ENCODE measurements at regions not wholly inside any gene's neighbourhood (a gene's known extent, or its start where the extent isn't known, plus 50 kb on each side); places are given as distances from the start of the nearest gene placed in this dataset.

DNA sequence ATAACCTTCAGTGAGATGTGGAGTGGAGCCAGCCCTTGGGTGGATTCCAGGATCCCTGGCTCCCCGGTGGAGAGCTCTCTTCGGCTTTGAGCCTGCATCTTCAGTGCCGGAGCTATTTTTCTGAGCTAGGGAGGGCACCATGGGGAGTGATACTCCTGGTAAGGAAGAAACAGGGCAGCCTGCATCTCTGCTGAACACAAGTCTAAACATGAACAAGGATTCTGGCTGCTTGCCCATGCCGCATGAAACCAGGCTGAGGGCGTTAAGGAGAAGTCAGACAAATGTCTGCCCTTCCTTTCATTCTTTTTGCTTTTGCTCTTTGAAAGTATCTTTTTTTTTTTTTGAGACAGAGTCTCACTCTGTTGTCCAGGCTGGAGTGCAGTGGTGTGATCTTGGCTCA lies 60.4 kb downstream of the EVX1 start:
- no peak for TF ChIP-seq EZH2phosphoT487 (IDR thresholded peaks at IDR 0.05; ENCODE audit: borderline replicate concordance, low read length)
- TF ChIP-seq CTCF (conservative IDR thresholded peaks at IDR 0.05; ENCODE audit: low read depth, low read length), result no peak
- no peak for TF ChIP-seq EZH2 (IDR thresholded peaks at IDR 0.05; ENCODE audit: low read length, unreplicated experiment)
